Renal cortical epithelial cell (primary cell): ENCODE measurements at regions not wholly inside any gene's neighbourhood (a gene's known extent, or its start where the extent isn't known, plus 50 kb on each side); places are given as distances from the start of the nearest gene placed in this dataset.

Source experiments
- DNase-seq: peaks from one replicate; pipeline ENCODE4 v3.0.0-alpha.2; 2011; ENCODE audit warnings: low read depth

DNA sequence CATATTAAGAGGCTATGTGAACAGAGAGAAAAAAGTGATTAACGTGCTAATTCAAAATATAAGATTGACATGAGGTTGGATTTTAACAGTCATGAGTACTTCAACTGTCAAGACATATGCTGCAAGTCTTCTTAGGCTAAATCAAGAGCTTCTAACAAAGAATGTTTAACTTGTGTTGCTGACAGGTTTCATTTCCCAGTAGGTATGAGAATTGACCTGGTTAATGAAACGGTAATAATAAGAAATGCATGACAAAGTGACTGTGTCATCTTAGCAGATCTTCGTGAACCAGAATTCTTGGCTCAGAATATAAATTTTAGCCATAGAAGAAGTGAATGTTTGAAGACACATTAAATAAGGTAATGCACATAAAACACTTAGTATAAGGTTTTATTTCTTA lies 132.6 kb upstream of the PTGFR start:
- DNase-seq, result no peak

DNA sequence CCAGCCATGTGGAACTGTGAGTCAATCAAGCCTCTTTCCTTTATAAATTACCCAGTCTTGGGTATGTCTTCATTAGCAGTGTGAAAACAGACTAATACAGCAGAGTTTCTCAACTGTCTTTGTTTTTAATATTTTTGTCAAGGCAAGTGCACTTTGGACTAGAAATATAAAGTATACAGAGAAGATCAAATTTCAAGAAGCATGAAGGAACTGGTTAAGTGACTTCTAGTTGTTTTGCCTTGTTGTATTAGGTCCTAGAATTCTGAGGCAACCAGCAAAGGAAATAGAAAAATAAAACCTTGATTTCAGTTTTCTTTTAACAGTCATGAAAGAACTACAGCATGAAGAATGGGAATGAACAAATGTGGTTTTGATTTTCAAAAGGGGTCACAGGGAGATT lies 131.1 kb upstream of the PTGFR start:
- no peak for DNase-seq

DNA sequence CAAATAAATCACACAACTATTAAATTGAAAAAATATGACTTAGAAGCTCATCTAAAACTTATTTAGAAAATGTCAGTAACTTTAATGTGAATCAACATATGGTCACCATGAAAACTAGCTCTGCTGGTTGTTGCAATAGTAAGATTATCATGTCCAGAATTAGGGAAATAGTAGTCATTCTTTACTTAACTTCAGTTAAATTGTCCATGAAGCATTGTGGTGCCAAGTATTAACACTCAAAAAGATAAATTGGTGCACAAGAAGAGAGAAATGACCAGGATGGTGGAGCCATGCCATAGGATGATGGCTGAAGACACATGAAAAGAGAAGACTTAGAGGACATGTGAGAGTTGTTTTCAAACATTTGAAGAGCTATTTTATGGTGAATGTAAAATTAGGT lies 130.2 kb upstream of the PTGFR start:
- no peak for DNase-seq

- no peak for DNase-seq
Measured at GRCh38 chr1:78367700-78368099, 123.1 kb upstream of the PTGFR start.

DNA sequence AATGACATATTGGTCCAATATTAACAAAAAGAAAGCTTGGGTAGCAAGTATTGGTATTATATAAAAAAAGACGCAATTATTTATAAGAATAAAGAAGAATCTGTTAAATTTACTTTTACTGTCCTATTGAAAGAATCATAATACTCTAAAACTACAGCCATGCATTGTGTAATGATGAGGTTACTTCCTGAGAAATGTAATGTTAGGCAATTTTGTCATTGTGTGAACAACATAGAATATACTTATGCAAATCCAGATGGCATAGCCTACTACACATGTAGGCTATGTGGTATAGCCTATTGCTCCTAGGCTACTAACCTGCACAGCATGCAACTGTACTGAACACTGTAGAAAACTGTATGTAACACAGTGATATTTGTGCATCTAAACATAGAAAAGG lies 121.2 kb upstream of the PTGFR start:
- DNase-seq, result no peak

DNA sequence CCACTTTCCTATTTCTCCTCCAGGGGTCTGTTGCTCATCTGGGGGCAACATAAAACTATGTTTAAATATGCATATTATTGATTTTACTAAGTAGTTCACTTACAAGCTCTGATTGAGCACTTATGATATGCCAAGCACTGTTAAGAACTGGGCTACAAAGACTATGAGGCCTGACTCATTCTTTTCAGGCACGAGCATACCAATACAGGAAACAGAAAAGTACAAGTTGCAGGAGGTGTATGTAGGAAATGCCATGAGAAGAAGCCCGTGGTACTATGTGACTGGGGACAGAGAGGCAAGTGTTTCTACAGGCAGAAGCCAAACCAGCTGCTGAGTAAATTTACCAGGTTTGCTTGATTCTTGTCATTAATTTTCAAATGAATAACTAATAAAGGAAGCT lies 120.4 kb upstream of the PTGFR start:
- DNase-seq, result peak; percentile 77

DNA sequence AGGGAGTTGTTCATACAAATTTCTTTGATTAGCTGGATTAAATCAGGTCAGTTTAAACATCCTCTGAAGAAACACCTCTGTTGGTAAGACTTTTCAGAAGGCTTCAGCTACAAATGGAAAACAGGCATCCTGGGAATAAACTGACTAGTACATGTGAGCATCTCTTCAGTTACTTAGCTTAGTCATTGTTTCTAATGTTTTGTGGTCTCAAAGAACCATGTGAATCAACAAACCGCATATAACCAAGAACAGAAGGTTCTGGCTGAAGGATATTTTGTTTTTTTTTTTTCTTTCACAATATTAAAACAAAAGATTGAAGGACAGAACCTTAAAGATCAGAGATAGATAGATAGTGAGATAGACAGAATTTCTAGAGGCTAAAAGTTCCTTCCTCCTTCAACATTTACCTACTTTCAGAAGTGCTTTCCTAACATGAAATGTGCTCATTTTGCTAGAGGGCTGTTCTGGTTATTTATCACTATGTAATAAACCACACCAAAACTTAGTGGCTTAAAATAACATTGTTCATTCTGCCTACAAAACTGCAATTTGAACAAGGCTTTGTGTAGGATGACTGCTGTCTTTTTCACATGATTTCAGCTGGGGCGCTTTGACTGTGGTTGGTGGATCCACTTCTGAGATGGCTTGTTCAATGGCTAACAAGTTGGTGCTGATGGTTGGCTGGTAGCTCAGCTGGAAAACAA lies 119.8 kb upstream of the PTGFR start:
- DNase-seq, result peak; percentile 85

DNA sequence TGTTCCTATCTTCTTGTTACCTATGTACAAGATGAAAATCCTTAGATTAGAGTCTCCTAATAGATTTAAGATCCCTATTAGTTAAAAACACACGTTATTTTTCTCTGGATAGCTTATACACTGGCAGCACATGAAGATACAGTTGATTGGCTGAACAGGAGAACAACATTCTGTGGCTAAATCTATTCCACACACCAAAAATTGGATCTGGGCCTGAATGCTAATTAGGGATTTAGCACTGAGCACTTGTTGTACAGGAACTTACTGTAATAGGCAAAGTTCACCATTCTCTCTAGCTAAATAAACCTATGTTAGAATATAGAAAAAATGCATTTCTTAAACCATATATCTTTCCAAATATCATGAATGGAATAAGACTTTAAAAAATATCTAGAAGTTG lies 117.1 kb upstream of the PTGFR start:
- DNase-seq, result peak; percentile 28

DNA sequence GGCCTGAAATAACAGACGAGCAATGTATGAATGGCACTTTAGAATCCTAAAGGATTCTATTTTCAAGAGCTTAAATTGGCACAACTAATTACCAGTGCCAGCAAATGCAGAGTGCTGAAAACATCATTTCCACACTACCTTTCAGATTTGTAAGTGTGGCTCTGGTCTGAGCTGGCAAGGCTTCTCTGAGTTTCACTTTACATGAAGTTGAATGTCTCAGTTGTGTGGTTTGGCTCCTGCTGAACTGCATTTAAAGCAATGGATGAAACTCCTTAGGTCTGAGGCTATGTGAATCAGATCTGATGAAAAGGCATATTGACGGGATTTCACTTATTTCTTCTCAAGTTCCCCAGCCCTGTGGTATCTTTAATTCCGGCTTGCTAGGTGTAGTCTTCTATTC lies 114.8 kb upstream of the PTGFR start:
- peak; percentile 9 for DNase-seq

- DNase-seq, result peak; percentile 72
Measured at GRCh38 chr1:78377356-78377928, 113.3 kb upstream of the PTGFR start.

GRCh38 chr1:78383923-78384322 lies 106.9 kb upstream of the PTGFR start:
- DNase-seq, result peak; percentile 9

DNA sequence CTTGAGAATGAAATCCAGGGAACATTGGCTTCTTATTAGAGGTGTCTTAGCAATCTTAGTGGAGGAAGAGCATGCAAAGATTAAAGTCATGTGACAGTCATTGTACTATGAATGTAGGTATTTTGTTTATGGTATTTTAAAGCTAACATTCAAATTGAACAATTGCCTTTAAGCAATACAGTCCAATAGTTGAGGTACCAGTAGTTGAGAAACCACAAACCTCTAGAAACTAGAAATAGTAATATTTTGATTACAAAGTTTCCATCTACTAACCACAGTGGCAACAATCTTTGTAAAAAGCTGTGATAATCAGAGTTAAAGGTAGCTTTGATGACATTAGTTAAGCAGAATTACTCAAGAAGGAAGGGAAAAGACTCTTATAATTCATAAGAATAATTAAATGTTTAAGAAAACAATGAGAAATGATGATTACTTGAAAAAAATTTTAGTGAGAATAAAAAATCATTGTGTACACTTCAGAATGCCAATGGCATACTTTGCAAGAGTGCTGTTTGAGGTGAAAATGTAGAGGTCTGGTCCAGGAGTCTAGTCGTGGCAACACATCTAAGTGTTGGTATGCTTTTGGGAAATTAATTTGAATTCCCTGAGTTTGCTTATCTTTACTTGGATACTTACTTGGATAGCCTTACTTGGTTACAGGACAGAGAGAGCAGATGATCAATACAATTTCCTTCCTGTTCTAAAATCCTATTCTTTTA lies 104.9 kb upstream of the PTGFR start:
- DNase-seq, result no peak

DNA sequence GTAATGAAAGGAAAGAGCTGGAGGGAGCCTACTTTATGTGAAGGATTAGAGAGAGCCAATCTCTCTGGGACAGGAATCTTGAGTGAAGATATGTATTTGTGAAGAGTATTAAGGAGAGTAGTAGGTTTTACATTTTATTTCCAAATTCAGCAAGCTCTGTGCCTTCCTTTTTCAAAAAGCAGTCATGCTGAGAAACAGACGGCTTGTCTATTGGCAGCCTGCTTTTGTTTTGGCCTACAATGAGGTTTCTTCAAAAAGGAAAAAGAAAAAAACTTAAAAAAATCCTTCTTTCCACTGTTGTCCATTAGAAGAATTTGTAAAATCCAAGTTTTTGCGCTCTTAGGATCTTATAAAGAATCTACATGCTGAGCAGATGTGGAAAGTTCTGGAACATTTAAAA lies 103.6 kb upstream of the PTGFR start:
- no peak for DNase-seq

- DNase-seq, result no peak
Measured at GRCh38 chr1:78387871-78388270, 102.9 kb upstream of the PTGFR start.

GRCh38 chr1:78388275-78388674 lies 102.5 kb upstream of the PTGFR start:
- DNase-seq, result no peak

DNA sequence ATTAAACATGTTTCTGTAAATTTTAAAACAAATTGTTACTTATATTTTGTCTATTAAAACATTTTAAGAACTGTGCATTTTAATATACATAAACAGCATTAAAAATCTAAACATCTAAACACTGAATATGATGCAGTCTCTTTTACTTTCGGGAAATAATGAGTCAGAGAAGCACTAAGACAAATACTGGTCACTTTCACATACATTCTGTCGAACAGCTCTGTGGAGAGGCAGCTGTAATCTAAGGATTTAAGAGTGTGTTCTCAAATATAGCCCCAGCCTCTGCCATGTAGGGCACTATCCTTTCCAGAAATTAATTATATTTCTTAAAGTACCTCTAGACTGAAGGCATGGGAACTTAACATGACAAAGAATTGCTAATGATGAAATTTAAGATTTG lies 89.6 kb upstream of the PTGFR start:
- DNase-seq, result no peak

- DNase-seq, result no peak
Measured at GRCh38 chr1:78408192-78408591, 82.6 kb upstream of the PTGFR start.

- DNase-seq, result no peak
Measured at GRCh38 chr1:78408810-78409209, 82.0 kb upstream of the PTGFR start.

DNA sequence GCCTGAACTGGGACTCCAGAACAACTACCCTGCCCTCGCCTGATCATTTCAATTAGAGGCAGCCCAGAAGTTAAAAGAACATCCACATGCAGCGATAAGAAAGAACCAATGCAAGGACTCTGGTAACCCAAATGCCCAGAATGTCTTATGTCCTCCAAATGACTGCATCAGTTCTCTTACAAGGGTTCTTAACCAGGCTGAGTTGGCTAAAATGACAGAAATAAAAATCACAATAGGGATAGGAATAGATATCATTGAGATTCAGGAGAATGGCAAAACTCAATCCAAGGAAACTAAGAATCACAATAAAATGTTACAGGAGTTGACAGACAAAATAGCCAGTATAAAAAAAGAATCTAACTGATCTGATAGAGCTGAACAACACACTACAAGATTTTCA lies 80.1 kb upstream of the PTGFR start:
- no peak for DNase-seq

DNA sequence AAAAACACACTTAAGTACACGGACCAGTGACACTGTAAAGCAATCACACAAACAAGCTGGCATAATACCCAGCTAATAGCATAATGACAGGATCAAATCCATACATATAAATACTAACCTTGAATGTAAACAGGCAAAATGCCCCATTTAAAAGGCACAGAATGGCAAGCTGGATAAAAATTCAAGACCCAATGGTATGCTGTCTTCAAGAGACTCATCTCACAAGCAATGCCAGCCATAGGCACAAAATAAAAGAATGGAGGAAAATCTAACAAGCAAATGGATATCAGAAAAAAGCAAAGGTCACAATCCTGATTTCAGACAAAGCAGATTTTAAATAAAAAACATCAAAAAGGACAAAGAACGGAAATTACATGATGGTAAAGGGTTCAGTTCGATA lies 79.1 kb upstream of the PTGFR start:
- DNase-seq, result no peak

- no peak for DNase-seq
Measured at GRCh38 chr1:78415165-78415564, 75.6 kb upstream of the PTGFR start.

DNA sequence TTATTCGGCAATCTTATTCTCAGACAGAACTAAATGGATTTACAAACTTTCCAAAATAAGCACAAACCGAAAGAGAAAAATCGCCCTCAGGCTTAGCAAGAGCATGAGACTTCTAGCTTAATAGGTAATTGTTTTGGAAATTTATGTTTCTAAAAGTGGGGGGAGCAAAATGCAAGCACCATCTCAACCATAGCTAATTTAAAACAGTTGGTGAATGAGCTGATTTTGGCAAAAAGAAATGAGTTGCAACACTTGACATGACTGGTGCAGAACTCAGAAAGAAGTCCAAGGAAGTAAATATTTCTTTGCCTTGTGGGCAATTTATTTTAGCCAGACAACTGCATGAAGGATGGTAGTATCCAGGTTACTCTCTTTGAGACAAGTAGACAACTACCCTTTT lies 71.5 kb upstream of the PTGFR start:
- peak; percentile 68 for DNase-seq

- no peak for DNase-seq
Measured at GRCh38 chr1:78420181-78420580, 70.6 kb upstream of the PTGFR start.
